ENCODE measurements at regions not wholly inside any gene's neighbourhood (a gene's known extent, or its start where the extent isn't known, plus 50 kb on each side); places are given as distances from the start of the nearest gene placed in this dataset.

- H3K4me3 ChIP-seq, result no peak overlapping the region
- H2AFZ ChIP-seq, result no peak overlapping the region
- no peak overlapping the region for H3K27ac ChIP-seq
- in situ Hi-C loops (cut with MboI), result no loop called here
- no peaks in the 10 kb centered on the region for H3F3A ChIP-seq (ENCODE audit: insufficient read depth)
- no peaks in the 10 kb centered on the region for H3K4me1 ChIP-seq (ENCODE audit: insufficient read depth)
- 14 to 20% methylated on average over 4 of the region's 4 CpGs for WGBS, 2 experiments (ENCODE audit: low coverage in 1 of 2, low lambda C conversion rate in 2 of 2, missing lambda C conversion rate in 2 of 2)
- H3K36me3 ChIP-seq (ENCODE audit: low read depth), result no peaks in the 10 kb centered on the region
- H3K79me2 ChIP-seq (ENCODE audit: insufficient read depth), result no peaks in the 10 kb centered on the region
- no peak for TF ChIP-seq EZH2 (IDR thresholded peaks at IDR 0.05; ENCODE audit: insufficient read depth, poor library complexity, severe bottlenecking)
- TF ChIP-seq EZH2phosphoT487 (IDR thresholded peaks at IDR 0.05; ENCODE audit: insufficient read depth, low read depth), result no peak
- DNase-seq, result no peak
- H3K9me2 ChIP-seq (ENCODE audit: insufficient read depth), result no peaks in the 10 kb centered on the region
- no peaks in the 10 kb centered on the region for H3K27me3 ChIP-seq (replicated peaks; ENCODE audit: insufficient read depth)
- no peak overlapping the region for H3K9ac ChIP-seq
- H3K9me3 ChIP-seq (ENCODE audit: low read depth), result no peaks in the 10 kb centered on the region
- H3K4me2 ChIP-seq (ENCODE audit: unreplicated experiment), result no peak overlapping the region
- H4K20me1 ChIP-seq (ENCODE audit: insufficient read depth), result no peaks in the 10 kb centered on the region
Observed at GRCh38 chr3:182300266-182300665, 493.0 kb upstream of the ATP11B start.

GRCh38 chr3:182303169-182303568, 490.1 kb upstream of the ATP11B start:
- no peaks in the 10 kb centered on the region for H3K4me1 ChIP-seq (ENCODE audit: insufficient read depth)
- TF ChIP-seq EZH2phosphoT487 (IDR thresholded peaks at IDR 0.05; ENCODE audit: insufficient read depth, low read depth) (no peak), EZH2 (IDR thresholded peaks at IDR 0.05; ENCODE audit: insufficient read depth, poor library complexity, severe bottlenecking) (no peak)
- no peaks in the 10 kb centered on the region for H3K9me2 ChIP-seq (ENCODE audit: insufficient read depth)
- no peak for DNase-seq
- no peak overlapping the region for H3K9ac ChIP-seq
- H3K4me3 ChIP-seq, result no peak overlapping the region
- H4K20me1 ChIP-seq (ENCODE audit: insufficient read depth), result no peaks in the 10 kb centered on the region
- in situ Hi-C loops (cut with MboI), result no loop called here
- no peak overlapping the region for H3K4me2 ChIP-seq (ENCODE audit: unreplicated experiment)
- H3K79me2 ChIP-seq (ENCODE audit: insufficient read depth), result no peaks in the 10 kb centered on the region
- H2AFZ ChIP-seq, result no peak overlapping the region
- WGBS, 2 experiments (ENCODE audit: low coverage in 1 of 2, low lambda C conversion rate in 2 of 2, missing lambda C conversion rate in 2 of 2), result 8 to 11% methylated on average over 1 of the region's 1 CpG
- no peaks in the 10 kb centered on the region for H3F3A ChIP-seq (ENCODE audit: insufficient read depth)
- H3K9me3 ChIP-seq (ENCODE audit: low read depth), result no peaks in the 10 kb centered on the region
- H3K27me3 ChIP-seq (replicated peaks; ENCODE audit: insufficient read depth), result no peaks in the 10 kb centered on the region
- no peak overlapping the region for H3K27ac ChIP-seq
- no peaks in the 10 kb centered on the region for H3K36me3 ChIP-seq (ENCODE audit: low read depth)

DNA sequence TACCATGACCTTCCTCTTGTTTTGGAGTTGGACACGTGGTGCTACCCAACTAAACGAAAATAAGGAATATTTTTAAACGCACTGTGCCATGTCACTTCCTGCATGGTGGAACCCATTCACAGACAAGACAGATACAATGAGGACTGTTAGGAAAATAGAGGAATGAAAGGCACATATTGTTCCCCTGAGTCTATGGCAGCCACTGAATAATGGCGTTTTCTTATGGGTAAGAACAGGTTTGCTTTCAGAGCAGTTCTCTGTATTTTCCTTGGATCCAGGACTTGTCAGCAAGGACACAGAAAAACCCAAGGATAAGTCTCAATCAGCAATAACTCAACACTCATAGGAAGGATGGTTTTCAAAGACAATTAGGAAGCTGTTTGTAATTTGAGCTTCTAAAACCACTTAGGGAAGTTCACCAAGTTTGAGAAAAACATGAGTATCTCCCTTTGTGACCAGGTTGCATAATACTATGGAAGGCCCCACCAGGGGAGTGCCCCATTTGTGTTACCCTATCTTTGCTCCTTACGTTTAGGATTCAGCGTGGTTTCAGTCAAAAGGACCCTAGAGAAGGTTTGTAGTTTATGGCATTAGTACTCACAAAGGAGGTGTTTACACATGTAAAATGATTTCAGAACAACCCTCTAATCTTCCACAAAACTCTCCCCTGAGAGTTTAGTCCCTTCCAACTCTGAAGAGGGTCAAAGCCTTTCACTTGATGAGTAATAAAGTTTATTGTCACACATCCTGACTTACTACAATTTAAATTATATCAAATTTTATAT, 487.2 kb upstream of the ATP11B start:
- Histone ChIP-seq H3K4me3 (no peak overlapping the region), H3K27ac (no peak overlapping the region), H3K27me3 (replicated peaks; ENCODE audit: insufficient read depth) (no peaks in the 10 kb centered on the region), H3K9me2 (ENCODE audit: insufficient read depth) (no peaks in the 10 kb centered on the region), H3K4me1 (ENCODE audit: insufficient read depth) (no peaks in the 10 kb centered on the region), H3K4me2 (ENCODE audit: unreplicated experiment) (no peak overlapping the region), H3K9me3 (ENCODE audit: low read depth) (no peaks in the 10 kb centered on the region), H3K9ac (no peak overlapping the region), H4K20me1 (ENCODE audit: insufficient read depth) (no peaks in the 10 kb centered on the region), H3K36me3 (ENCODE audit: low read depth) (no peaks in the 10 kb centered on the region), H3F3A (ENCODE audit: insufficient read depth) (no peaks in the 10 kb centered on the region), H3K79me2 (ENCODE audit: insufficient read depth) (no peaks in the 10 kb centered on the region), H2AFZ (no peak overlapping the region)
- in situ Hi-C loops (cut with MboI), result no loop called here
- TF ChIP-seq EZH2phosphoT487 (IDR thresholded peaks at IDR 0.05; ENCODE audit: insufficient read depth, low read depth) (no peak), EZH2 (IDR thresholded peaks at IDR 0.05; ENCODE audit: insufficient read depth, poor library complexity, severe bottlenecking) (no peak)
- DNase-seq, result no peak
- WGBS, 2 experiments (ENCODE audit: low coverage in 1 of 2, low lambda C conversion rate in 2 of 2, missing lambda C conversion rate in 2 of 2), result 22 to 28% methylated on average over 6 of the region's 6 CpGs

- Histone ChIP-seq H3K4me2 (ENCODE audit: unreplicated experiment) (no peak overlapping the region), H3K27ac (no peak overlapping the region), H3K36me3 (ENCODE audit: low read depth) (no peaks in the 10 kb centered on the region), H3F3A (ENCODE audit: insufficient read depth) (no peaks in the 10 kb centered on the region), H3K79me2 (ENCODE audit: insufficient read depth) (no peaks in the 10 kb centered on the region), H2AFZ (no peak overlapping the region), H3K9ac (no peak overlapping the region), H3K9me2 (ENCODE audit: insufficient read depth) (no peaks in the 10 kb centered on the region), H3K9me3 (ENCODE audit: low read depth) (no peaks in the 10 kb centered on the region), H3K4me3 (no peak overlapping the region), H3K27me3 (replicated peaks; ENCODE audit: insufficient read depth) (no peaks in the 10 kb centered on the region), H4K20me1 (ENCODE audit: insufficient read depth) (no peaks in the 10 kb centered on the region), H3K4me1 (ENCODE audit: insufficient read depth) (no peaks in the 10 kb centered on the region)
- WGBS, 2 experiments (ENCODE audit: low coverage in 1 of 2, low lambda C conversion rate in 2 of 2, missing lambda C conversion rate in 2 of 2), result 7 to 9% methylated on average over 1 of the region's 1 CpG
- TF ChIP-seq EZH2phosphoT487 (IDR thresholded peaks at IDR 0.05; ENCODE audit: insufficient read depth, low read depth), result no peak
- TF ChIP-seq EZH2 (IDR thresholded peaks at IDR 0.05; ENCODE audit: insufficient read depth, poor library complexity, severe bottlenecking), result no peak
- in situ Hi-C loops (cut with MboI), result no loop called here
- DNase-seq, result no peak
Observed at GRCh38 chr3:182308328-182308727, 485.0 kb upstream of the ATP11B start.

Measured in GM23248 (cell line).